ENCODE measurements at regions not wholly inside any gene's neighbourhood (a gene's known extent, or its start where the extent isn't known, plus 50 kb on each side); places are given as distances from the start of the nearest gene placed in this dataset.

DNA sequence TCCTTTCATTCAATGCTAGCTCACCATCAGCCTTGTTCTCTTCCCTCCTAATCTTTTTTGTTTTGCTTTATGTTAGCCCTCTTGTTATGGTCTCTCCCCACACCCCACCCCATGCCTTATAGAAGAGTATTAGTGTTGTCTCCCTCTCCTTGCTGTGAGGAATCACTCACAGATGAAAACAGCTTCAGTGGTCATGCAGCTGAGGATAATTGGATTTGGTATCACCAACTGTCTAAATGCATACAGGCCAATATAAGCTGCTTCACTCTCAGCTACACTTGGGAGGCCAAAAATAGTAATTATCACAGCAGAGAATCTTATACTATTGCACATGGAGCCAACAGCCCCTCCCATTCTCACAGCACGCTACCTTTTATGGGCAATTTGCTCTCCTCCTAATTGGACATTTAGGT, 494.6 kb upstream of the FAM241A start:
- no peaks in the 10 kb centered on the region for H3K27me3 ChIP-seq (ENCODE audit: insufficient read depth, insufficient read length)
- DNase-seq (ENCODE audit: low read depth, low spot score), result no peak

DNA sequence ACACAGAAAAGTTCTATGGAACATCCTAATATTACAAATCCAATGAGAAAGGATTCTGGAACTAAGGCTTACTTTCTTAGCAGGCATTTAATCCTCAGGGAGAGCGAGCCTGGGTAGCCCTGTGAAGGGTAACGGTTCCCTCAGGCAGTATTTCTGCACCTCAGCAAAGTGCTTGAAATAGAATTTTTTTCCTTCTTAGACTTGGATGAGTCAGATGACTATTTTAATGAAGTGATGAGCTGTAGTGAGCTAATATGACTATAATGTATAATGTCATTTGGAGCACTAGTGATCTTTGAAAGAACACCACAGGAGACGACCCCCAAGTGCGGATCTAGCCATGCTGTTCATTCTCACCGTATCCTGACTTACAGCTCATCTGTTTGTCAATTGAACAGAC, 493.0 kb upstream of the FAM241A start:
- H3K4me3 ChIP-seq (ENCODE audit: insufficient read length, low read depth), result no peak overlapping the region
- no peaks in the 10 kb centered on the region for H3K27me3 ChIP-seq (ENCODE audit: insufficient read depth, insufficient read length)
- H3K36me3 ChIP-seq (ENCODE audit: insufficient read depth, insufficient read length, low read length), result no peaks in the 10 kb centered on the region
- no peak overlapping the region for H3K9ac ChIP-seq (ENCODE audit: insufficient read length, low read depth)
- no peak for TF ChIP-seq YY1 (IDR thresholded peaks at IDR 0.05; ENCODE audit: insufficient read depth, insufficient read length)
- no peak for TF ChIP-seq ZNF274 (IDR thresholded peaks at IDR 0.05; ENCODE audit: low read depth, low read length)
- TF ChIP-seq SUZ12 (IDR thresholded peaks at IDR 0.05; ENCODE audit: extremely low read depth, insufficient read depth, insufficient read length), result no peak
- H3K9me3 ChIP-seq (ENCODE audit: insufficient read depth, low read length), result no peaks in the 10 kb centered on the region
- H3K4me1 ChIP-seq (ENCODE audit: insufficient read depth, insufficient read length), result no peaks in the 10 kb centered on the region
- no peak for DNase-seq (ENCODE audit: low read depth, low spot score)

More for the DNA sequence above, 494.6 kb upstream of the FAM241A start:
- H3K4me3 ChIP-seq (ENCODE audit: insufficient read length, low read depth), result no peak overlapping the region
- no peaks in the 10 kb centered on the region for H3K36me3 ChIP-seq (ENCODE audit: insufficient read depth, insufficient read length, low read length)
- no peaks in the 10 kb centered on the region for H3K9me3 ChIP-seq (ENCODE audit: insufficient read depth, low read length)
- H3K4me1 ChIP-seq (ENCODE audit: insufficient read depth, insufficient read length), result no peaks in the 10 kb centered on the region
- no peak for TF ChIP-seq ZNF274 (IDR thresholded peaks at IDR 0.05; ENCODE audit: low read depth, low read length)
- H3K9ac ChIP-seq (ENCODE audit: insufficient read length, low read depth), result no peak overlapping the region

DNA sequence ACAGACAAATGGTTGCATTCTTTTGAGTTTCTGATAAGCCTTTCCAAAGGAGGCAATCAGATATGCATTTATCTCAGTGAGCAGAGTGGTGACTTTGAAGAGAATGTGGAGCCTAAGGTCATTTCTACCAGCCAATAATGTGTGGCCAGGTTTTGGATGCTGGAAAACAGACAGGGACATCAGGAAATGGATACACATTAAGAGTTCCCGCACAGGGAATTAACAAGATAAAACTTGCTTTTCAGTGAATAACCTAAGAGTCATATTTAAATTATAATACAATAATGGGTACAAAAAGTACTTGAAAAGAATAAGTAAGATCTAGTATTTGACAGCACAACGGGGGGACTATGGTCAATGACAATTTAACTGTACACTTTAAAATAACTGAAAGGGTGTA, 492.3 kb upstream of the FAM241A start:
- Histone ChIP-seq H3K4me1 (ENCODE audit: insufficient read depth, insufficient read length) (no peaks in the 10 kb centered on the region), H3K27me3 (ENCODE audit: insufficient read depth, insufficient read length) (no peaks in the 10 kb centered on the region), H3K9me3 (ENCODE audit: insufficient read depth, low read length) (no peaks in the 10 kb centered on the region), H3K4me3 (ENCODE audit: insufficient read length, low read depth) (no peak overlapping the region), H3K36me3 (ENCODE audit: insufficient read depth, insufficient read length, low read length) (no peaks in the 10 kb centered on the region), H3K9ac (ENCODE audit: insufficient read length, low read depth) (no peak overlapping the region)
- TF ChIP-seq ZNF274 (IDR thresholded peaks at IDR 0.05; ENCODE audit: low read depth, low read length) (no peak), SUZ12 (IDR thresholded peaks at IDR 0.05; ENCODE audit: extremely low read depth, insufficient read depth, insufficient read length) (no peak), YY1 (IDR thresholded peaks at IDR 0.05; ENCODE audit: insufficient read depth, insufficient read length) (no peak)
- no peak for DNase-seq (ENCODE audit: low read depth, low spot score)

DNA sequence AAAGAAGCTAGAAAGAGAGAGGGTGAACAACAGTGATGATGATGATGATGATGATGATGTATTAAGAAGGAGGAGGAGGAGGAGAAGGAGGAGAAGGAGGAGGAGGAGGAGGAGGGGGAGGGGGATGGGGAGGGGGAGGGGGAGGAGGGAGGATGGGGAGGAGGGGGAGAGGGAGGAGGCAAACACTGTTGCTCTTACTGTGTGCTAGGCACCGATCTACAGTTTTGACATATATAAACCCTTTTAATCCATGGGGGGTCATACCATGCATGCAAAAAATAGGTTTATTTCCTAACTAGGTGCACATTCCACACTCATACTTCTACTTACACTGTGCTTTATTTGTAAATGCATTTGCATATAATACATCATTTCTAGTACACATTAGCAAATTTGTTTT, 482.8 kb upstream of the FAM241A start:
- DNase-seq (ENCODE audit: low read depth, low spot score), result no peak
- TF ChIP-seq YY1 (IDR thresholded peaks at IDR 0.05; ENCODE audit: insufficient read depth, insufficient read length), result no peak
- no peak for TF ChIP-seq SUZ12 (IDR thresholded peaks at IDR 0.05; ENCODE audit: extremely low read depth, insufficient read depth, insufficient read length)
- no peak for TF ChIP-seq ZNF274 (IDR thresholded peaks at IDR 0.05; ENCODE audit: low read depth, low read length)
- no peak overlapping the region for H3K4me3 ChIP-seq (ENCODE audit: insufficient read length, low read depth)
- H3K27me3 ChIP-seq (ENCODE audit: insufficient read depth, insufficient read length), result no peaks in the 10 kb centered on the region
- no peaks in the 10 kb centered on the region for H3K36me3 ChIP-seq (ENCODE audit: insufficient read depth, insufficient read length, low read length)
- no peaks in the 10 kb centered on the region for H3K4me1 ChIP-seq (ENCODE audit: insufficient read depth, insufficient read length)
- H3K9me3 ChIP-seq (ENCODE audit: insufficient read depth, low read length), result no peaks in the 10 kb centered on the region
- no peak overlapping the region for H3K9ac ChIP-seq (ENCODE audit: insufficient read length, low read depth)

DNA sequence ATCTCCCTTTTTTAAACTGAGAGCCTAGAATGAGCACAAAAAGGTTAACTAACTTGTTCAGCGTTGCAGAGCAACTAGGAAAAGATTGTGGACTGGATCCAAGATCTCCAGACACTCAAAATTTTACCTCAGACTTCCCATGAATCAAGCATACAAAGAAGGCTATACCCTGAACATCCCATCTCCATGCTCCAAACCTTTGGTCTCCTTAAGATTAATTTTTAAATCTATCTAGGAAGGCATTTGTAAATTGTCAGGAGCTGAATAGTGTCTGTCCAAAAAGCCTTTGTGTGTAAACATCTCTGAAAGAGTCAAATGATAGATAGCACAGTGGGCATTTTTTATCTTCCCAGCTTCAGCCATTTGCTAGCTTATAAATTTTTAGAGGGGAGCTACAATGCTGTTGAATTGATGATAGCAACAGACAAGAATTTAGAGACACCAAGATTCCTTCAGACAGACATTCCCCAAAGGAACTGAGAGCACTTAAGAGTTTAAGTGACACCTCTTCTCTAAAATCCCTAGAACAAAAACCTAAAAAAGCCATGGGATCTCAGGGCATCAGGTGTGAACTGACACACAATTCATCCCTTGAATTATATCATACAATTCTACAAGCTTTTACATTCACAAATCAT, 480.8 kb upstream of the FAM241A start:
- no peaks in the 10 kb centered on the region for H3K9me3 ChIP-seq (ENCODE audit: insufficient read depth, low read length)
- TF ChIP-seq ZNF274 (IDR thresholded peaks at IDR 0.05; ENCODE audit: low read depth, low read length) (no peak), YY1 (IDR thresholded peaks at IDR 0.05; ENCODE audit: insufficient read depth, insufficient read length) (no peak), SUZ12 (IDR thresholded peaks at IDR 0.05; ENCODE audit: extremely low read depth, insufficient read depth, insufficient read length) (no peak)
- H3K27me3 ChIP-seq (ENCODE audit: insufficient read depth, insufficient read length), result no peaks in the 10 kb centered on the region
- H3K36me3 ChIP-seq (ENCODE audit: insufficient read depth, insufficient read length, low read length), result no peaks in the 10 kb centered on the region
- H3K4me3 ChIP-seq (ENCODE audit: insufficient read length, low read depth), result no peak overlapping the region
- no peak overlapping the region for H3K9ac ChIP-seq (ENCODE audit: insufficient read length, low read depth)
- no peak for DNase-seq (ENCODE audit: low read depth, low spot score)
- H3K4me1 ChIP-seq (ENCODE audit: insufficient read depth, insufficient read length), result no peaks in the 10 kb centered on the region

DNA sequence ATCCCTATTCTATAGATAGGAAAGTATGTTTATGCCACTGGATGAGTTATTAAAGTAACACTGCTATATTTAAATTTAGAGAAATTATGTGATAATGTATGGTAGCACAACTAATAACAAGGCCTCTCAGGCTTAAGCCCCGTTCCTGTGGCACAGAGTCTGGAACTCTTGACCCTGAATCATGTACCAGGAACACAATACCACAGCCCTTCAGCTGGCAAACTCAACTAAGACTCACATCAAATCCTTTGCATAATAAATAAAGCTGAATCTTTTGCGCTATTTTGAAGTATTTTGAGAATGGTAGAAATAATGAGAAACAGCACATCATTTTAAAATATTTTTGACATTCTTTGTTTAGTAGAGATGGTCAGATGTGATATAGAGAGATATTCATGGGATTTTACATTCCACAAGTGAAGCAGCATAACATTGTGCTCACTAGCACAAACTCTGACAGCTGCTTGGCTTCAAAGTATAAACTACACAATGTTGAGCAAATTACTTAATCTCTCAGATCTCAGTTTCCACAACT, 478.4 kb upstream of the FAM241A start:
- TF ChIP-seq SUZ12 (IDR thresholded peaks at IDR 0.05; ENCODE audit: extremely low read depth, insufficient read depth, insufficient read length) (no peak), ZNF274 (IDR thresholded peaks at IDR 0.05; ENCODE audit: low read depth, low read length) (no peak), YY1 (IDR thresholded peaks at IDR 0.05; ENCODE audit: insufficient read depth, insufficient read length) (no peak)

DNA sequence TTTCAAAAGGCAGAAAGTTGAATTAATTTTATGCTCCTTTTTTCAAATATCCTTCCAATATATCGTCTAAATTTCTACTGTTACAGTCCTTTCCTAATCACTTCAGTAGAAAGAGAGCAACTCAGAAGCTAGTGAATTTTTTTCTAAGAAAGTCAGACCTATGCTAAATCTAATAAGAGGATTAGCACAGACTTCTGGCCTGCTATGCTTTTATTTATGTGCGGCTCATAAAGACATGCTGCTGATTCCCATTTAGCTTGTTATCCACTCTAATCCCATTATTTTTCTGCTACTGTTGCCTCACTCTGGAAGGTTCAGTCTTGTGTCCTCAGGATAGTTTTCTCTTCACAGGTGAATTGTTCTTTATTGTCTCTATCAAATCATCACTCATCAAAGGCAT, 473.5 kb upstream of the FAM241A start:
- Histone ChIP-seq H3K4me3 (ENCODE audit: insufficient read length, low read depth) (no peak overlapping the region), H3K27me3 (ENCODE audit: insufficient read depth, insufficient read length) (no peaks in the 10 kb centered on the region), H3K9ac (ENCODE audit: insufficient read length, low read depth) (no peak overlapping the region), H3K36me3 (ENCODE audit: insufficient read depth, insufficient read length, low read length) (no peaks in the 10 kb centered on the region), H3K4me1 (ENCODE audit: insufficient read depth, insufficient read length) (no peaks in the 10 kb centered on the region), H3K9me3 (ENCODE audit: insufficient read depth, low read length) (no peaks in the 10 kb centered on the region)
- DNase-seq (ENCODE audit: low read depth, low spot score), result no peak
- TF ChIP-seq ZNF274 (IDR thresholded peaks at IDR 0.05; ENCODE audit: low read depth, low read length), result no peak
- TF ChIP-seq SUZ12 (IDR thresholded peaks at IDR 0.05; ENCODE audit: extremely low read depth, insufficient read depth, insufficient read length), result no peak
- no peak for TF ChIP-seq YY1 (IDR thresholded peaks at IDR 0.05; ENCODE audit: insufficient read depth, insufficient read length)

More for the DNA sequence above, 478.4 kb upstream of the FAM241A start:
- no peak for DNase-seq (ENCODE audit: low read depth, low spot score)
- H3K27me3 ChIP-seq (ENCODE audit: insufficient read depth, insufficient read length), result no peaks in the 10 kb centered on the region
- H3K4me3 ChIP-seq (ENCODE audit: insufficient read length, low read depth), result no peak overlapping the region
- no peaks in the 10 kb centered on the region for H3K9me3 ChIP-seq (ENCODE audit: insufficient read depth, low read length)
- H3K4me1 ChIP-seq (ENCODE audit: insufficient read depth, insufficient read length), result no peaks in the 10 kb centered on the region
- no peaks in the 10 kb centered on the region for H3K36me3 ChIP-seq (ENCODE audit: insufficient read depth, insufficient read length, low read length)
- H3K9ac ChIP-seq (ENCODE audit: insufficient read length, low read depth), result no peak overlapping the region

Measured in NT2/D1 (cell line).